ENCODE measurements at regions not wholly inside any gene's neighbourhood (a gene's known extent, or its start where the extent isn't known, plus 50 kb on each side); places are given as distances from the start of the nearest gene placed in this dataset.

GRCh38 chr5:56585999-56586691 lies 229.2 kb upstream of the MAP3K1 start:
- no peak for TF ChIP-seq CTCF (conservative IDR thresholded peaks at IDR 0.05; ENCODE audit: low read length)
- TF ChIP-seq EZH2phosphoT487 (IDR thresholded peaks at IDR 0.05; ENCODE audit: borderline replicate concordance) = no peak

Measured in Loucy (cell line).